SK-N-SH treated with all-trans-retinoic acid at 6 μM for 48 hours (cell line): ENCODE measurements at regions not wholly inside any gene's neighbourhood (a gene's known extent, or its start where the extent isn't known, plus 50 kb on each side); places are given as distances from the start of the nearest gene placed in this dataset.

Experiments
- ATAC-seq: fragments of 200-7000 bp; cut with Tn5 transposase; 3 replicates; pipeline ENCODE4 v1.9.1; 2020; ENCODE audit warnings: mild to moderate bottlenecking, moderate library complexity
- ARNTL ChIP-seq: fragments of 450-650 bp; formaldehyde crosslinking; IDR thresholded peaks from 2 replicates; pipeline ENCODE4 v1.5.0; 2020; ENCODE audit warnings: low read depth, mild to moderate bottlenecking, moderate library complexity, borderline replicate concordance
- BACH2 ChIP-seq: fragments of 250-450 bp; sonication (Bioruptor Pico); IDR thresholded peaks from 2 replicates; pipeline ENCODE4 v1.9.0; 2021; ENCODE audit warnings: mild to moderate bottlenecking, borderline replicate concordance
- CREB5 ChIP-seq: fragments of 250-450 bp; sonication (Bioruptor Pico); IDR thresholded peaks from 2 replicates; pipeline ENCODE4 v1.5.1; 2020; ENCODE audit warnings: low read depth, mild to moderate bottlenecking, moderate library complexity
- CSDC2 ChIP-seq: fragments of 250-450 bp; sonication (Bioruptor Pico); IDR thresholded peaks from 2 replicates; pipeline ENCODE4 v1.5.0; 2020; ENCODE audit warnings: mild to moderate bottlenecking, moderate library complexity
- ESRRG ChIP-seq: fragments of 250-450 bp; sonication (Bioruptor Pico); IDR thresholded peaks from 2 replicates; pipeline ENCODE4 v1.6.1; 2021; ENCODE audit warnings: mild to moderate bottlenecking
- GLIS3 ChIP-seq: fragments of 250-450 bp; sonication (Bioruptor Pico); IDR thresholded peaks from 2 replicates; pipeline ENCODE4 v1.5.0; 2020; ENCODE audit warnings: mild to moderate bottlenecking, moderate library complexity
- OSR1 ChIP-seq: fragments of 250-450 bp; sonication (Bioruptor Pico); IDR thresholded peaks from 2 replicates; pipeline ENCODE4 v1.8.0; 2022; ENCODE audit warnings: moderate library complexity, mild to moderate bottlenecking, inconsistent platforms
- PATZ1 ChIP-seq: fragments of 250-450 bp; sonication (Bioruptor Pico); IDR thresholded peaks from 2 replicates; pipeline ENCODE4 v1.8.0; 2020; ENCODE audit warnings: mild to moderate bottlenecking, moderate library complexity, borderline replicate concordance
- POU6F1 ChIP-seq: fragments of 250-450 bp; sonication (Bioruptor Pico); IDR thresholded peaks from 2 replicates; pipeline ENCODE4 v1.8.0; 2021; ENCODE audit warnings: low read depth, mild to moderate bottlenecking, moderate library complexity, borderline replicate concordance
- PPARA ChIP-seq: fragments of 250-450 bp; sonication (Bioruptor Pico); IDR thresholded peaks from 2 replicates; pipeline ENCODE4 v1.5.0; 2020; ENCODE audit warnings: mild to moderate bottlenecking, borderline replicate concordance
- SNAI2 ChIP-seq: fragments of 250-450 bp; sonication (Bioruptor Pico); IDR thresholded peaks from 2 replicates; pipeline ENCODE4 v1.5.0; 2020; ENCODE audit warnings: mild to moderate bottlenecking, moderate library complexity
- TCF4 ChIP-seq: fragments of 250-450 bp; sonication (Bioruptor Pico); IDR thresholded peaks from 2 replicates; pipeline ENCODE4 v1.8.0; 2021; ENCODE audit warnings: mild to moderate bottlenecking, moderate library complexity, borderline replicate concordance
- TSHZ2 ChIP-seq: fragments of 250-450 bp; sonication (Bioruptor Pico); IDR thresholded peaks from 2 replicates; pipeline ENCODE4 v1.5.0; 2020; ENCODE audit warnings: mild to moderate bottlenecking, moderate library complexity
- ZFP3 ChIP-seq: fragments of 250-450 bp; sonication (Bioruptor Pico); IDR thresholded peaks from 2 replicates; pipeline ENCODE4 v1.5.0; 2020; ENCODE audit warnings: mild to moderate bottlenecking, moderate library complexity
- ZNF565 ChIP-seq: fragments of 450-650 bp; formaldehyde crosslinking; conservative IDR thresholded peaks from 2 replicates; pipeline ENCODE4 v1.5.0; 2020; ENCODE audit warnings: low read depth, mild to moderate bottlenecking, moderate library complexity
- ZNF70 ChIP-seq: fragments of 450-650 bp; formaldehyde crosslinking; IDR thresholded peaks from 2 replicates; pipeline ENCODE4 v1.5.0; 2020; ENCODE audit warnings: mild to moderate bottlenecking, moderate library complexity
- TF ChIP-seq, protein P1 (sequence below): fragments of 250-450 bp; sonication (Bioruptor Pico); IDR thresholded peaks from 2 replicates; pipeline ENCODE4 v1.5.1; 2021; ENCODE audit warnings: mild to moderate bottlenecking, moderate library complexity

DNA sequence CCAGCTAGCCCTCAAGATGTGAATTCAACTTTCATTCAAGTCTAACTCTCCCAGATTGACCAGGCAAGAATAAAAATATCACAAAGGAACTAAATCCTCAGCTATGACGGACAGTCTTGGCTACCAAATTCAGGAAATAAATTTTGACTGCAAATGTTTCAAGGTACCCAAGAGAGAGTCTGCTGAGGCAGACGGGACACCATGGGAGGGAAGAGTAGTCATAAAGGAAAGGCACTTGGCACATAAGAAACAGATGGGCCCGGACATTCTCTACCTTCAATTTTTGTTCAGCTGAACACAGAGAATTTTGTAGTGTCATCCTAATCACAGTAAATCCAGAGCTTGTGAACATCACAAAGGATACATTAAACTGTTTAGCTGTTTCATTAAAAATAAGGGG is 390.0 kb downstream of the DTWD2 start (continued):
- TF ChIP-seq PPARA (CRISPR knock-in tag), result no peak

DNA sequence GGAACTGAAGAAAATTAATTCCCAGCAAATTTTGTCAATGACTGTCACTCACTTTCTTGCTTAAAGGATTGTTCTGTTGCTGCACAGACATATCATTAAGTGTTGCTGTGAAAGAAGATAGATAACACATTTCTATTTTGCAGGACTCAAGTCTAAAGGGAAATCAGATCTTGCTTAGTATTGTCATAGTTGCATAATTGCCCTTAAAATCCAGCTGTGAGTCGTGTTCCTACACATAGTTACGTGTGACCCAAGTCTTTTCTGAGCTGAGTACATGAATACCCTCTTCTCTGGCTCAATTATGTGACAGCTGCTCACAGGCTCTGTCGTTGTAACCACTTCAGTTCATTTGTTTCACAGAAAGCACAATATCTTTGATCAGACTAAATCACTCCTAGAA is 390.8 kb downstream of the DTWD2 start:
- no peak for ATAC-seq
- TF ChIP-seq BACH2 (CRISPR knock-in tag) (no peak), ZNF70 (no peak), ARNTL (CRISPR knock-in tag) (no peak), PATZ1 (no peak)
- TF ChIP-seq, all 23 proteins: peak for 0

DNA sequence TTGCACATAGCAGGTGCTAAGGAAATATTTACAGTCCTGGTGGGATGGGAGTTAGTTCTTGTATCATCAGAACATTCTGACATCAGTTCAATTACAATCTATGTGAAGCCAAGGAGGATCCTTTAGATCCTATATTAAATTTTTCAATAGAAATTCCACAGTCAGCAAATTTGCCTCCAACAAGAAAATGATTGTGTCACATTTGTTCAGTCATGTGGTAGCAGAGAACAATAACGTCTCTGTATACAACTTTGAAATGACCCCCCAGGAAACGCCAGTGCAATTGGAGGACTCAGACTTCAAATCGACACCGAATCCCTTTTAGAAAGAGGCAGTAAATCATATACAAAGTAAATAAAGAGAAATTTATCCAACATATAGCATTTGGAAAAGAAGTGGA is 392.1 kb downstream of the DTWD2 start:
- TF ChIP-seq, protein P1, sequence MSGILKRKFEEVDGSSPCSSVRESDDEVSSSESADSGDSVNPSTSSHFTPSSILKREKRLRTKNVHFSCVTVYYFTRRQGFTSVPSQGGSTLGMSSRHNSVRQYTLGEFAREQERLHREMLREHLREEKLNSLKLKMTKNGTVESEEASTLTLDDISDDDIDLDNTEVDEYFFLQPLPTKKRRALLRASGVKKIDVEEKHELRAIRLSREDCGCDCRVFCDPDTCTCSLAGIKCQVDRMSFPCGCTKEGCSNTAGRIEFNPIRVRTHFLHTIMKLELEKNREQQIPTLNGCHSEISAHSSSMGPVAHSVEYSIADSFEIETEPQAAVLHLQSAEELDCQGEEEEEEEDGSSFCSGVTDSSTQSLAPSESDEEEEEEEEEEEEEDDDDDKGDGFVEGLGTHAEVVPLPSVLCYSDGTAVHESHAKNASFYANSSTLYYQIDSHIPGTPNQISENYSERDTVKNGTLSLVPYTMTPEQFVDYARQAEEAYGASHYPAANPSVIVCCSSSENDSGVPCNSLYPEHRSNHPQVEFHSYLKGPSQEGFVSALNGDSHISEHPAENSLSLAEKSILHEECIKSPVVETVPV (CRISPR knock-in tag), result no peak
- no peak for TF ChIP-seq PATZ1
- ATAC-seq, result no peak

GRCh38 chr5:118593003-118593328 is 395.4 kb downstream of the DTWD2 start:
- no peak for ATAC-seq
- TF ChIP-seq ZFP3 (CRISPR knock-in tag) (no peak), CREB5 (CRISPR knock-in tag) (no peak), PPARA (CRISPR knock-in tag) (no peak), OSR1 (CRISPR knock-in tag) (no peak), TSHZ2 (CRISPR knock-in tag) (no peak), SNAI2 (no peak), CSDC2 (CRISPR knock-in tag) (no peak), ESRRG (no peak), BACH2 (CRISPR knock-in tag) (no peak), TCF4 (CRISPR knock-in tag) (no peak), ARNTL (CRISPR knock-in tag) (no peak), ZNF70 (no peak), ZNF565 (CRISPR knock-in tag) (no peak), POU6F1 (no peak), GLIS3 (CRISPR knock-in tag) (no peak)
